ENCODE measurements at regions not wholly inside any gene's neighbourhood (a gene's known extent, or its start where the extent isn't known, plus 50 kb on each side); places are given as distances from the start of the nearest gene placed in this dataset.
A peak's percentile ranks its signal among the peaks of the same experiment; 100 is the strongest.

- Histone ChIP-seq H3K4me1 (no peaks in the 10 kb centered on the region), H3K36me3 (ENCODE audit: control insufficient read depth, insufficient read depth, low read length) (no peaks in the 10 kb centered on the region), H3K9me3 (ENCODE audit: control insufficient read depth, low read length) (no peaks in the 10 kb centered on the region), H3K27ac (no peak overlapping the region), H3K79me2 (no peaks in the 10 kb centered on the region), H3K4me2 (ENCODE audit: low read length) (no peak overlapping the region), H3K27me3 (ENCODE audit: control insufficient read depth, insufficient read depth, low read length) (no peaks in the 10 kb centered on the region), H3K9ac (no peak overlapping the region), H3K4me3 (ENCODE audit: low read depth, low read length) (no peak overlapping the region), H2AFZ (peak overlapping the region; percentile 26)
- no peak for TF ChIP-seq CTCF (IDR thresholded peaks at IDR 0.05)
These were observed 67.5 kb downstream of the DNAJB9 start for GRCh38 chr7:108637049-108637621.

- no peaks in the 10 kb centered on the region for H3K36me3 ChIP-seq (ENCODE audit: control insufficient read depth, insufficient read depth, low read length)
- no peak overlapping the region for H3K4me3 ChIP-seq (ENCODE audit: low read depth, low read length)
- no peaks in the 10 kb centered on the region for H3K79me2 ChIP-seq
- no peak overlapping the region for H3K9ac ChIP-seq
- H3K27me3 ChIP-seq (ENCODE audit: control insufficient read depth, insufficient read depth, low read length): no peaks in the 10 kb centered on the region
- H2AFZ ChIP-seq: no peak overlapping the region
- H3K4me1 ChIP-seq: no peaks in the 10 kb centered on the region
- no peak for TF ChIP-seq CTCF (IDR thresholded peaks at IDR 0.05)
- H3K9me3 ChIP-seq (ENCODE audit: control insufficient read depth, low read length): no peaks in the 10 kb centered on the region
- H3K4me2 ChIP-seq (ENCODE audit: low read length): no peak overlapping the region
- H3K27ac ChIP-seq: no peak overlapping the region
These were observed 72.5 kb downstream of the DNAJB9 start for GRCh38 chr7:108642126-108642525.

DNA sequence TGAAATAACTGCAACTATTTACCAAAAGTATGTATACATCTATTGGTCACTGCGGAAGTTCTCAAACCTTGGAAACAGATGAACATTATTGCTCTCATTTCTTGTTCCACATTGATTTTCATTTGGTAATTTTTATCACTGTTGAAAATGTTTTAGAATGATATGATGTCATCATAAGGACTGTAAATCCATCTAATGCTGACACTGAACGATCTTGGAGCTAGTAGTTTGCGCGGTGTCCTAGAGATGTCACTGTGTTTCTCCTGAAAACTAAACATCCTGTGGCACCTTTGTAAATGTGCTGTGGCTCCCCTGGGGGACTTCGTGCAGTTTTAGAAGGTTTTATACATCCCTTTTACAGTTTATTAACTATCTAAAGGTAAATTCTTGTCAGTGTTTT lies 73.5 kb downstream of the DNAJB9 start:
- TF ChIP-seq CTCF (IDR thresholded peaks at IDR 0.05): no peak

GRCh38 chr7:108648989-108649388 lies 79.3 kb downstream of the DNAJB9 start:
- Histone ChIP-seq H3K9ac (no peak overlapping the region), H3K36me3 (ENCODE audit: control insufficient read depth, insufficient read depth, low read length) (no peaks in the 10 kb centered on the region), H2AFZ (no peak overlapping the region), H3K9me3 (ENCODE audit: control insufficient read depth, low read length) (no peaks in the 10 kb centered on the region), H3K4me2 (ENCODE audit: low read length) (no peak overlapping the region), H3K4me3 (ENCODE audit: low read depth, low read length) (no peak overlapping the region), H3K79me2 (no peaks in the 10 kb centered on the region), H3K4me1 (peaks cover 3% of the 10 kb centered on the region), H3K27me3 (ENCODE audit: control insufficient read depth, insufficient read depth, low read length) (no peaks in the 10 kb centered on the region), H3K27ac (no peak overlapping the region)
- TF ChIP-seq CTCF (IDR thresholded peaks at IDR 0.05): no peak

More for the DNA sequence above, 73.5 kb downstream of the DNAJB9 start:
- no peaks in the 10 kb centered on the region for H3K27me3 ChIP-seq (ENCODE audit: control insufficient read depth, insufficient read depth, low read length)
- H2AFZ ChIP-seq: no peak overlapping the region
- H3K4me3 ChIP-seq (ENCODE audit: low read depth, low read length): no peak overlapping the region
- no peaks in the 10 kb centered on the region for H3K9me3 ChIP-seq (ENCODE audit: control insufficient read depth, low read length)
- no peak overlapping the region for H3K4me2 ChIP-seq (ENCODE audit: low read length)
- H3K36me3 ChIP-seq (ENCODE audit: control insufficient read depth, insufficient read depth, low read length): no peaks in the 10 kb centered on the region
- no peak overlapping the region for H3K27ac ChIP-seq
- H3K79me2 ChIP-seq: no peaks in the 10 kb centered on the region
- H3K4me1 ChIP-seq: no peaks in the 10 kb centered on the region
- no peak overlapping the region for H3K9ac ChIP-seq

GRCh38 chr7:108650467-108650866 lies 80.8 kb downstream of the DNAJB9 start:
- Histone ChIP-seq H3K4me3 (ENCODE audit: low read depth, low read length) (no peak overlapping the region), H3K36me3 (ENCODE audit: control insufficient read depth, insufficient read depth, low read length) (no peaks in the 10 kb centered on the region), H3K4me1 (peaks cover 3% of the 10 kb centered on the region), H3K27ac (no peak overlapping the region), H3K79me2 (no peaks in the 10 kb centered on the region), H3K27me3 (ENCODE audit: control insufficient read depth, insufficient read depth, low read length) (no peaks in the 10 kb centered on the region), H3K4me2 (ENCODE audit: low read length) (no peak overlapping the region), H2AFZ (no peak overlapping the region), H3K9ac (no peak overlapping the region), H3K9me3 (ENCODE audit: control insufficient read depth, low read length) (no peaks in the 10 kb centered on the region)
- no peak for TF ChIP-seq CTCF (IDR thresholded peaks at IDR 0.05)
